Astrocyte (in vitro differentiated cells and primary cell): ENCODE measurements at regions not wholly inside any gene's neighbourhood (a gene's known extent, or its start where the extent isn't known, plus 50 kb on each side); places are given as distances from the start of the nearest gene placed in this dataset.

Experiments
- DNase-seq: peaks from one replicate; pipeline ENCODE4 v3.0.0-alpha.2; 2010; ENCODE audit warnings: low read depth
- FAIRE-seq: peaks from 2 replicates; lab custom pipeline; 2011; peaks lifted over from hg19 to GRCh38; lab: Jason Lieb, UNC
- H2AFZ ChIP-seq: 2 replicates; pipeline ENCODE4 v1.6.0; 2012; ENCODE audit warnings: low read depth, low read length, inconsistent platforms
- H3K27ac ChIP-seq: 2 replicates; pipeline ENCODE4 v1.5.1; 2011; ENCODE audit warnings: low read depth, low read length, inconsistent platforms
- H3K27me3 ChIP-seq: 2 replicates; pipeline ENCODE4 v1.6.0; 2011; ENCODE audit warnings: low read length, inconsistent platforms; ENCODE audit not compliant: insufficient read depth
- H3K36me3 ChIP-seq: 2 replicates; pipeline ENCODE4 v1.5.1; 2011; ENCODE audit warnings: low read length, inconsistent platforms; ENCODE audit not compliant: insufficient read depth
- H3K4me1 ChIP-seq: 2 replicates; pipeline ENCODE4 v1.5.1; 2011; ENCODE audit warnings: low read length, inconsistent platforms; ENCODE audit not compliant: insufficient read depth
- H3K4me2 ChIP-seq: 2 replicates; pipeline ENCODE4 v1.6.0; 2012; ENCODE audit warnings: low read length, inconsistent platforms
- H3K4me3 ChIP-seq: 2 replicates; pipeline ENCODE4 v1.5.1; 2011; ENCODE audit warnings: low read depth, mild to moderate bottlenecking, low read length, inconsistent platforms; ENCODE audit not compliant: insufficient read depth
- H3K79me2 ChIP-seq: 2 replicates; pipeline ENCODE4 v1.6.0; 2012; ENCODE audit warnings: mild to moderate bottlenecking, low read length, inconsistent platforms; ENCODE audit not compliant: insufficient read depth
- H3K9ac ChIP-seq: 2 replicates; pipeline ENCODE4 v1.6.0; 2012; ENCODE audit warnings: mild to moderate bottlenecking, low read length, inconsistent platforms
- H3K9me3 ChIP-seq: 2 replicates; pipeline ENCODE4 v1.5.1; 2012; ENCODE audit warnings: low read depth, mild to moderate bottlenecking, low read length, inconsistent platforms; ENCODE audit not compliant: insufficient read depth
- H4K20me1 ChIP-seq: 2 replicates; pipeline ENCODE4 v1.6.0; 2012; ENCODE audit warnings: low read length, inconsistent platforms; ENCODE audit not compliant: insufficient read depth
- H3K27ac Mint-ChIP-seq: one replicate; pipeline ENCODE4 v1.8.0; 2021; ENCODE audit warnings: mild to moderate bottlenecking, mixed read lengths; ENCODE audit not compliant: unreplicated experiment
- H3K27me3 Mint-ChIP-seq: one replicate; pipeline ENCODE4 v1.8.0; 2021; ENCODE audit warnings: low read depth, mixed read lengths; ENCODE audit not compliant: unreplicated experiment
- H3K36me3 Mint-ChIP-seq: one replicate; pipeline ENCODE4 v1.8.0; 2021; ENCODE audit warnings: low read depth, mixed read lengths; ENCODE audit not compliant: unreplicated experiment
- H3K4me1 Mint-ChIP-seq: one replicate; pipeline ENCODE4 v1.8.0; 2021; ENCODE audit warnings: low read depth, mixed read lengths; ENCODE audit not compliant: unreplicated experiment
- H3K4me3 Mint-ChIP-seq: one replicate; pipeline ENCODE4 v1.8.0; 2021; ENCODE audit warnings: mild to moderate bottlenecking, moderate library complexity, mixed read lengths; ENCODE audit not compliant: unreplicated experiment
- H3K9me3 Mint-ChIP-seq: one replicate; pipeline ENCODE4 v1.8.0; 2021; ENCODE audit warnings: mild to moderate bottlenecking, mixed read lengths; ENCODE audit not compliant: unreplicated experiment
- EZH2 ChIP-seq: IDR thresholded peaks from 2 replicates; pipeline ENCODE4 v1.6.1; 2012; ENCODE audit warnings: mild to moderate bottlenecking, low read length, inconsistent platforms; ENCODE audit not compliant: insufficient read depth
- TF ChIP-seq, protein P1 (sequence below): IDR thresholded peaks from 2 replicates; pipeline ENCODE4 v1.5.1; 2011; ENCODE audit warnings: low read depth, mild to moderate bottlenecking, inconsistent platforms, low read length, moderate library complexity; ENCODE audit not compliant: insufficient read depth

DNA sequence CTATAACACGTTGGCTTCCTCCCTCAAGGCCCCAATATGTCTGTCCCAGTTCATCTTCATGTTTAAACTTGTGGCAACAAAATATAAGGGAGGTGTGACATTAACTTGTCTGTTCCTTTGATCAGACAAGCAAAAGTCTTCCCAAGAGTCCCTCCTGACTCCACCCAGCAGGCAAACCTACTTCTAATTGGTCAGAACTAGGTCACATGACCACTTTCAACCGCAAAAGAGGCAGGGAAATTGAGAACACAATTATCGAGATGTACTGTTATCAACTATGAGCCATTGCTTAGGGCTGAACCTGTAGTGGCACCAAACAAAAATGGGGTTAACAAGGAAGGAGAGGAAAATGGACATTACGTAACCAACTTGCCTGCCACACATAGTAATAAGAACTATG is 246.8 kb upstream of the TET2 start:
- no peak for TF ChIP-seq EZH2

DNA sequence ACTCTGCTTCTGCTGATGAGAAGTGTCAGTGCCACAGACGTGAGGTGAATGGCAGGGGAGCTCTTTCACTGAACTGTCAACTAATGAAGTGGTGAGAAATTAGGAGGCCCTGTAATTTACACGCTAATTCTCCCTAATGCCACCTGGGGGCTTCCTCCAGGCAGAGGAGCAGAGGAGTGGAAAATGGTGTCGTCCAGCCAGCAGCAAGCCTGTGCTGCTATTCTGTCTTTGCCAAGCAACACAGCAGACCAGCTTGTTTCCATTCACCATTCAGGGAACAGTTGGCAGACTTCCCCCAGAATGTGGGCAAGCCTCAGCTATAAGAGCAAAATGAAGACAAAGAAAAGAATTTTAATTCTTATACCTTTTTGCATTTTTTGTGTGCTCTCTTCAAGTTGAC is 245.2 kb upstream of the TET2 start:
- Mint-ChIP-seq H3K9me3 (peaks cover 2% of the 10 kb centered on the region), H3K27me3 (peaks cover 3% of the 10 kb centered on the region), H3K36me3 (no peaks in the 10 kb centered on the region), H3K27ac (no peak overlapping the region), H3K4me1 (no peaks in the 10 kb centered on the region), H3K4me3 (no peak overlapping the region)
- no peak for TF ChIP-seq EZH2
- TF ChIP-seq, protein P1, sequence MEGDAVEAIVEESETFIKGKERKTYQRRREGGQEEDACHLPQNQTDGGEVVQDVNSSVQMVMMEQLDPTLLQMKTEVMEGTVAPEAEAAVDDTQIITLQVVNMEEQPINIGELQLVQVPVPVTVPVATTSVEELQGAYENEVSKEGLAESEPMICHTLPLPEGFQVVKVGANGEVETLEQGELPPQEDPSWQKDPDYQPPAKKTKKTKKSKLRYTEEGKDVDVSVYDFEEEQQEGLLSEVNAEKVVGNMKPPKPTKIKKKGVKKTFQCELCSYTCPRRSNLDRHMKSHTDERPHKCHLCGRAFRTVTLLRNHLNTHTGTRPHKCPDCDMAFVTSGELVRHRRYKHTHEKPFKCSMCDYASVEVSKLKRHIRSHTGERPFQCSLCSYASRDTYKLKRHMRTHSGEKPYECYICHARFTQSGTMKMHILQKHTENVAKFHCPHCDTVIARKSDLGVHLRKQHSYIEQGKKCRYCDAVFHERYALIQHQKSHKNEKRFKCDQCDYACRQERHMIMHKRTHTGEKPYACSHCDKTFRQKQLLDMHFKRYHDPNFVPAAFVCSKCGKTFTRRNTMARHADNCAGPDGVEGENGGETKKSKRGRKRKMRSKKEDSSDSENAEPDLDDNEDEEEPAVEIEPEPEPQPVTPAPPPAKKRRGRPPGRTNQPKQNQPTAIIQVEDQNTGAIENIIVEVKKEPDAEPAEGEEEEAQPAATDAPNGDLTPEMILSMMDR: no peak
- DNase-seq (peak; percentile 46), FAIRE-seq (no peak)
- no peaks in the 10 kb centered on the region for H3K79me2 ChIP-seq
- no peak overlapping the region for H3K27ac ChIP-seq
- no peak overlapping the region for H3K9ac ChIP-seq
- no peaks in the 10 kb centered on the region for H3K36me3 ChIP-seq
- no peak overlapping the region for H3K4me3 ChIP-seq
- H4K20me1 ChIP-seq: no peaks in the 10 kb centered on the region
- no peak overlapping the region for H3K4me2 ChIP-seq
- H3K9me3 ChIP-seq: no peaks in the 10 kb centered on the region
- peaks cover 14% of the 10 kb centered on the region for H3K4me1 ChIP-seq
- peak overlapping the region; percentile 21 for H2AFZ ChIP-seq
- H3K27me3 ChIP-seq: no peaks in the 10 kb centered on the region

More for the DNA sequence above, 246.8 kb upstream of the TET2 start:
- FAIRE-seq: no peak
- Histone ChIP-seq H3K4me2 (no peak overlapping the region), H3K4me3 (no peak overlapping the region), H4K20me1 (no peaks in the 10 kb centered on the region), H3K27ac (no peak overlapping the region), H3K9ac (no peak overlapping the region), H2AFZ (no peak overlapping the region), H3K9me3 (no peaks in the 10 kb centered on the region), H3K4me1 (peaks cover 17% of the 10 kb centered on the region), H3K27me3 (no peaks in the 10 kb centered on the region), H3K79me2 (no peaks in the 10 kb centered on the region), H3K36me3 (no peaks in the 10 kb centered on the region)
- DNase-seq: no peak
- Mint-ChIP-seq H3K27ac (no peak overlapping the region), H3K36me3 (no peaks in the 10 kb centered on the region), H3K27me3 (no peaks in the 10 kb centered on the region), H3K4me3 (no peak overlapping the region), H3K4me1 (peaks cover 3% of the 10 kb centered on the region), H3K9me3 (peaks cover 2% of the 10 kb centered on the region)

DNA sequence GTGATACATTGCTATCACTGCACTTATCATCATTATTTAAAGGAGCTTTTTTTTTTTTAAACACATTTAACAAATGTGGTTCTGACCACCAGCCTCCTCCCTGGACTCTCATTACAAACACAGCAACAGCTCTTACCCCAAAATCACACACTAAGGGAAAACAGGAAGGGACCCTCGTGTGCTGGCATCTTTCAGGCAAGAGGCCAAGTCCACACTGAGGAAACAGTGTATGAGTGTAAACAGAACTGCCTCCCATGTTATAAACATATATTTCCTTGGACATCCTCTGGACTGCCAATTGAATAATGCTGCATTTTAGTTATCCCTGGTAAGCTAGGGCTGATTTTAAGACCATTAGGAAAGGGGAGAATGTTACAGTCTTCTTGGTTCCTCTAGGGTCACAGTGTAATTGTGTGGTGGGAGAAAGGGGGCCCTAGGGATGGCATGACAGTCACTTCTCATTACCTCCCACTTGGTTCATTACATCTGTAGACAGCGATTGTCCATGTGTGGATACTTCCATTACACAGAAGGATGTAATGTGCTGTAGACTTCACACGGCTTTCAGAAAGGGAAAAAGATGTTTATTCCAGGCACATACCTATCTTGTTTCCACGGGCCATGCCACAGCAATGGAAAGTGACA is 244.6 kb upstream of the TET2 start:
- no peak overlapping the region for H3K27ac ChIP-seq
- H3K9ac ChIP-seq: no peak overlapping the region
- peaks cover 8% of the 10 kb centered on the region for H3K4me1 ChIP-seq
- no peaks in the 10 kb centered on the region for H4K20me1 ChIP-seq
- no peaks in the 10 kb centered on the region for H3K79me2 ChIP-seq
- no peak overlapping the region for H3K4me2 ChIP-seq
- no peaks in the 10 kb centered on the region for H3K9me3 ChIP-seq
- TF ChIP-seq, protein P1: no peak
- TF ChIP-seq EZH2: no peak
- no peaks in the 10 kb centered on the region for H3K4me1 Mint-ChIP-seq
- peaks cover 2% of the 10 kb centered on the region for H3K9me3 Mint-ChIP-seq
- H3K36me3 ChIP-seq: no peaks in the 10 kb centered on the region
- H3K27ac Mint-ChIP-seq: no peak overlapping the region
- H3K27me3 Mint-ChIP-seq: peaks cover 5% of the 10 kb centered on the region
- no peak overlapping the region for H3K4me3 Mint-ChIP-seq
- H3K36me3 Mint-ChIP-seq: no peaks in the 10 kb centered on the region
- no peaks in the 10 kb centered on the region for H3K27me3 ChIP-seq
- H2AFZ ChIP-seq: peak overlapping the region; percentile 32
- H3K4me3 ChIP-seq: no peak overlapping the region
- DNase-seq (no peak), FAIRE-seq (no peak)
